HG03108 (cell line): ENCODE measurements at regions not wholly inside any gene's neighbourhood (a gene's known extent, or its start where the extent isn't known, plus 50 kb on each side); places are given as distances from the start of the nearest gene placed in this dataset.
"Not testable (repeated sequence)": the region's sequence is repeated elsewhere in the genome, so short reads cannot be mapped to it uniquely, and the experiment has no call there.

Source experiments
- ATAC-seq: cut with Tn5 transposase; IDR thresholded peaks from one replicate; pipeline ENCODE4 v1.9.1; 2021; ENCODE audit warnings: moderate library complexity; ENCODE audit not compliant: unreplicated experiment

- no peak for ATAC-seq
Measured at GRCh38 chr20:48390981-48391380, 436.8 kb downstream of the PREX1 start.

GRCh38 chr20:48387675-48388074 is 440.1 kb downstream of the PREX1 start:
- ATAC-seq = no peak

GRCh38 chr20:48385527-48385926 is 442.3 kb downstream of the PREX1 start:
- ATAC-seq = no peak

- ATAC-seq = no peak
Measured at GRCh38 chr20:48385114-48385513, 442.7 kb downstream of the PREX1 start.

GRCh38 chr20:48384147-48384818 is 443.5 kb downstream of the PREX1 start:
- no peak for ATAC-seq

GRCh38 chr20:48383252-48383651 is 444.5 kb downstream of the PREX1 start:
- no peak for ATAC-seq

- ATAC-seq = no peak
Measured at GRCh38 chr20:48382304-48382703, 445.5 kb downstream of the PREX1 start.

GRCh38 chr20:48381353-48382120 is 446.3 kb downstream of the PREX1 start:
- ATAC-seq = no peak

- no peak for ATAC-seq
Measured at GRCh38 chr20:48380661-48381060, 447.1 kb downstream of the PREX1 start.

- ATAC-seq = no peak
Measured at GRCh38 chr20:48378976-48379675, 448.7 kb downstream of the PREX1 start.

- ATAC-seq = no peak
Measured at GRCh38 chr20:48377940-48378339, 449.9 kb downstream of the PREX1 start.

- no peak for ATAC-seq
Measured at GRCh38 chr20:48375804-48376203, 452.0 kb downstream of the PREX1 start.

GRCh38 chr20:48374991-48375595 is 452.7 kb downstream of the PREX1 start:
- no peak for ATAC-seq

- ATAC-seq = not testable (repeated sequence)
Measured at GRCh38 chr20:48374031-48374907, 453.5 kb downstream of the PREX1 start.

GRCh38 chr20:48373555-48373934 is 454.3 kb downstream of the PREX1 start:
- ATAC-seq = no peak

- not testable (repeated sequence) for ATAC-seq
Measured at GRCh38 chr20:48372851-48373554, 454.8 kb downstream of the PREX1 start.

- no peak for ATAC-seq
Measured at GRCh38 chr20:48371211-48371610, 456.6 kb downstream of the PREX1 start.

GRCh38 chr20:48368580-48369021 is 459.2 kb downstream of the PREX1 start:
- not testable (repeated sequence) for ATAC-seq

GRCh38 chr20:48367541-48368358 is 460.0 kb downstream of the PREX1 start:
- ATAC-seq = not testable (repeated sequence)
